GM12878 (cell line): ENCODE measurements at regions not wholly inside any gene's neighbourhood (a gene's known extent, or its start where the extent isn't known, plus 50 kb on each side); places are given as distances from the start of the nearest gene placed in this dataset.

Source experiments
- ATAC-seq: fragments of 200-7000 bp; cut with Tn5 transposase; 3 replicates; pipeline ENCODE4 v1.9.1; 2020; ENCODE audit warnings: mild to moderate bottlenecking, moderate library complexity
- BruUV-seq: library from RNA; stranded (reverse); fragments of 400-500 nt; replicated peaks from 2 replicates; lab custom pipeline; 2021; lab: Mats Ljungman, UMichigan
- CTCF ChIA-PET: fragments of 300-600 bp; sonication (Branson Sonifier 250); formaldehyde crosslinking; extraction: SDS; loops from one replicate; lab custom pipeline; 2021; ENCODE audit warnings: inconsistent platforms; lab: Yijun Ruan, JAX
- POLR2A ChIA-PET: fragments of 350-600 bp; formaldehyde crosslinking; extraction: SDS; loops from one replicate; lab custom pipeline; 2021; ENCODE audit warnings: inconsistent platforms; lab: Charles Lee
- RAD21 ChIA-PET: fragments of 300-600 bp; sonication (Branson Sonifier 250); formaldehyde crosslinking; loops from one replicate; lab custom pipeline; 2023; ENCODE audit warnings: antibody characterized with exemption; ENCODE audit not compliant: unreplicated experiment; lab: Charles Lee
- SMC1A ChIA-PET: fragments of 300-600 bp; sonication (Branson Sonifier 250); formaldehyde crosslinking; loops from one replicate; lab custom pipeline; 2023; ENCODE audit not compliant: unreplicated experiment, uncharacterized antibody; lab: Charles Lee
- DNase-seq: peaks from one replicate; pipeline ENCODE4 v3.0.0-alpha.2; 2011; ENCODE audit warnings: low read depth, low spot score
- FAIRE-seq: peaks from 3 replicates; lab custom pipeline; 2011; peaks lifted over from hg19 to GRCh38; lab: Jason Lieb, UNC
- H2AFZ ChIP-seq: 2 replicates; pipeline ENCODE4 v1.6.0; 2011; ENCODE audit warnings: low read depth, low read length, control low read depth; ENCODE audit not compliant: control insufficient read depth
- H3K27ac ChIP-seq: 2 replicates; pipeline ENCODE4 v1.5.1; 2011; ENCODE audit warnings: control low read depth; ENCODE audit not compliant: control insufficient read depth, insufficient read depth
- H3K27me3 ChIP-seq, 2 experiments: replicated peaks in 1 of 2; 2 replicates each; pipeline versions ENCODE4 v1.6.0 to v1.6.1; 2011; ENCODE audit warnings: low read length in 1 of 2; ENCODE audit not compliant: control insufficient read depth in 2 of 2, insufficient read depth in 2 of 2
- H3K36me3 ChIP-seq, 2 experiments: 2 replicates each; pipeline ENCODE4 v1.5.1; 2011; ENCODE audit warnings: low read length in 1 of 2; ENCODE audit not compliant: control insufficient read depth in 2 of 2, insufficient read depth in 2 of 2
- H3K4me1 ChIP-seq: 2 replicates; pipeline ENCODE4 v1.6.1; 2011; ENCODE audit warnings: mild to moderate bottlenecking, low read length, moderate library complexity, mixed read lengths; ENCODE audit not compliant: control insufficient read depth, insufficient read depth
- H3K4me2 ChIP-seq: 2 replicates; pipeline ENCODE4 v1.6.0; 2011; ENCODE audit warnings: control low read depth; ENCODE audit not compliant: control insufficient read depth, insufficient read depth
- H3K4me3 ChIP-seq: fragments of 200-600 bp; sonication (generic); 2 replicates; pipeline ENCODE4 v1.5.1; 2016
- H3K79me2 ChIP-seq: 2 replicates; pipeline ENCODE4 v1.6.0; 2011; ENCODE audit warnings: low read length; ENCODE audit not compliant: control insufficient read depth, insufficient read depth
- H3K9ac ChIP-seq: 2 replicates; pipeline ENCODE4 v1.8.0; 2011; ENCODE audit warnings: low read length, control low read depth, mixed read lengths; ENCODE audit not compliant: control insufficient read depth, insufficient read depth
- H3K9me3 ChIP-seq: replicated peaks from 3 replicates; pipeline ENCODE4 v1.5.1; 2011; ENCODE audit warnings: mild to moderate bottlenecking, low read length; ENCODE audit not compliant: control insufficient read depth, insufficient read depth
- H4K20me1 ChIP-seq: 2 replicates; pipeline ENCODE4 v1.6.0; 2011; ENCODE audit not compliant: control insufficient read depth, insufficient read depth
- LARP7 ChIP-seq: fragments of 450-650 bp; IDR thresholded peaks from 2 replicates; pipeline ENCODE4 v1.6.1; 2017; ENCODE audit warnings: mild to moderate bottlenecking
- NFIC ChIP-seq: IDR thresholded peaks from 2 replicates; pipeline ENCODE4 v1.6.1; 2012; ENCODE audit warnings: low read depth, mild to moderate bottlenecking, inconsistent platforms, low read length, moderate library complexity
- POLR2AphosphoS5 ChIP-seq: IDR thresholded peaks from 2 replicates; pipeline ENCODE4 v1.6.1; 2011; ENCODE audit warnings: mild to moderate bottlenecking, low read length, inconsistent platforms
- RCOR1 ChIP-seq: conservative IDR thresholded peaks from 2 replicates; pipeline ENCODE4 v1.6.1; 2012; ENCODE audit warnings: low read depth, low read length, improper control_type of control experiment
- TBL1XR1 ChIP-seq: IDR thresholded peaks from 2 replicates; pipeline ENCODE4 v1.6.1; 2012; ENCODE audit warnings: low read depth, low read length, improper control_type of control experiment
- YY1 ChIP-seq: IDR thresholded peaks from 2 replicates; pipeline ENCODE4 v1.6.1; 2011; ENCODE audit warnings: low read depth, mild to moderate bottlenecking, low read length
- ZSCAN29 ChIP-seq: fragments of 450-650 bp; IDR thresholded peaks from 2 replicates; pipeline ENCODE4 v1.6.1; 2017; ENCODE audit warnings: mild to moderate bottlenecking, moderate library complexity
- WGBS: methylation state at CpG from one replicate; pipeline ENCODE4 v1.1.6; 2016; ENCODE audit warnings: low lambda C conversion rate; ENCODE audit not compliant: insufficient replicate concordance, insufficient coverage; ENCODE audit errors: missing lambda C conversion rate; 5-methylcytosine and 5-hydroxymethylcytosine counted together
- in situ Hi-C: fragments of 300-500 bp; cut with MboI; formaldehyde crosslinking; loops from 9 replicates; pipeline ENCODE4 v1.14.3; 2018; ENCODE audit warnings: mixed read lengths
- intact Hi-C: fragments of 100-400 bp; cut with micrococcal nuclease; formaldehyde crosslinking; loops from one replicate; pipeline ENCODE4 v1.14.2; 2022; ENCODE audit not compliant: unreplicated experiment
- TF ChIP-seq, protein P1 (sequence below): fragments of 450-650 bp; IDR thresholded peaks from 2 replicates; pipeline ENCODE4 v1.6.1; 2016; ENCODE audit warnings: mild to moderate bottlenecking
- TF ChIP-seq, protein P2 (sequence below): IDR thresholded peaks from 2 replicates; pipeline ENCODE4 v1.6.1; 2012; ENCODE audit warnings: improper control_type of control experiment, low read depth, low read length; ENCODE audit not compliant: insufficient replicate concordance

DNA sequence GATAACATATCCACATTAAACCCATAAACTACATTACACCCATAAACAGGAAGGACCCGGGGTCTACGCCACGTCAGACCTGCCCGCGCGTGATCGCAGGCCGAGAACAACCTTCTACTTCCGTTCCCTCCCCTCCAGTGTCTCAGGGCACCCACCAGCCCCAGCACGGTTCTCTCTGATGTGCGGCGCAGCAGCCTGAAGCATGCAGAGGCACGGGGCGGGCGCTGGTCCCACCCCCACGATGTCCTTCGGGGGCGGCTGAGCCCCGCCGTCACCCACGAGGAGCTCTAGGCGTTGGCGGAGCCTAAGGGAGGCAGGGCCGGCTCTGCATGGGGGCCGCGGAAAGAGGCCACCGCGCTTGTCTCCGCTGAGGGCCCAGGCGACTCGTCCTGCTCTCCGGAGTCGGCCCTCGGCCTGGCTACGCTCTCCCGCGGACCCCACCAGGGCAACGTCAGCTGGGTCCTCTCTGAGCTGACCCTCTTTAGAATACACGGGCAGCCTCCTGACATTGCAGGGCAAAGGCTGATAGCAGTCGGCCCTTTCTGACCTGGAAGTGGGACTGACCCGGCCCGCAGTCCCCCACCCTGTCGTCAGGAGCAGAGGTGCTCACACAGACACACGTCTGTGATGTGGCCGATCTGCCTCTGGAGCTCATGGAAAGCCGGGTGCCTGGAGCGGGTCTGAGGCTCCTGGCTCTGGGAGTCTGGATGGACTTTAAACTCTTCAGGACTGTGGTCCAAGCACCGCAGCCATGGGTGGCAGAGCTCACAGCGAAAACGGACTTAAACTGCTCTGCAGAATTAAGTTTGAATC lies 65.6 kb upstream of the ADGRA1 start:
- SMC1A ChIA-PET: no interaction called here
- BruUV-seq: no TSS peak
- Histone ChIP-seq H3K79me2 (no peaks in the 10 kb centered on the region), H3K4me1 (no peaks in the 10 kb centered on the region), H3K4me3 (no peak overlapping the region), H4K20me1 (no peaks in the 10 kb centered on the region), H2AFZ (no peak overlapping the region), H3K4me2 (no peak overlapping the region), H3K36me3 (no peaks in the 10 kb centered on the region), H3K27me3 (no peaks in the 10 kb centered on the region), H3K9me3 (no peaks in the 10 kb centered on the region; the same call in 2 of the 3 replicates), H3K9ac (no peak overlapping the region), H3K27ac (no peak overlapping the region)
- TF ChIP-seq NFIC: no peak
- TF ChIP-seq TBL1XR1: no peak
- DNase-seq (no peak), FAIRE-seq (no peak), ATAC-seq (no peak)
- POLR2A ChIA-PET: no interaction called here
- WGBS: 58% methylated on average over 37 of the region's 50 CpGs
- CTCF ChIA-PET: no interaction called here
- in situ Hi-C loops: no loop called here
- intact Hi-C loops: no loop called here
- RAD21 ChIA-PET: no interaction called here

DNA sequence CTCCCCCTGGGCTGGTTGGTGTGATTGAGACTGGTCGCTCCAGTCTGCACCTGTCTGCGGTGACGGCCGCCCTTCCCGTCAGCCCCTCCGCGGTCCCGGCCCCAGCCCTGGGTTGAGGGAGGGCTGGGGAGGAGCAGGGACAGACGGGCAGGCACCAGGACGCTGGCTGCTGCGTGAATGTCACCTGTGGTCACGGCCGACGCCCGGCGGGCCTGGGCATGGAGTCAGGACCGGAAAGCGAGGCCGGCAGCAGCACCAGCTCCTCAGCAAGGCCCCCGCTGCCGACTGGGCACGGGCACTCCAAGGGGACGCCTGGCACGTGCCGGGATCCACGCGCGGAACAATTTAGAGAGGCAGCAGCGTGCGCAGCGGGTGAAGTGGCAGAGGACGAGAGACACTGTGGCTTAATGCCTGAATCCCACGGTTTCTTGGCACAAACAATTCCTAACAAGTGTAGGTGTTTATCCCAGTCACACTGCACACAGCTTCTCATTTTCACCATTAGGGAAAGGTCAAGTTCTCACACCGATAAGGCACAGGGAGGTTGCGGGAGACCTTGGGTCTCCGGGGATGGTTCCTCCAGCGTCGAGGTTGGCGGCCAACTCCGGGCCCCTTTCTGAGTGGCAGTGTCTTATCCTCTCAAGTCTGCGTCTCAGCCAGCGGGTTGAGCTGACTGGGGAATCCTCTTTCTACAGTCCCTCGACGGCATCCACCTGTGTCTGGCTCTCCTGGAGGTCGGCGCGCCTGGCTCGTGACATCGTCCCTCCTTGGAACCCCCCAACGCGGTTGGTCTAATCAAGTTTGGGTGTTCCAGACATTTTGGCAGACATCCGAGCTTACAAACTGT lies 66.4 kb upstream of the ADGRA1 start:
- no peak overlapping the region for H3K9ac ChIP-seq
- ChIA-PET POLR2A (no interaction called here), SMC1A (no interaction called here), CTCF (no interaction called here), RAD21 (no interaction called here)
- no peak overlapping the region for H3K27ac ChIP-seq
- WGBS: 66% methylated on average over 48 of the region's 52 CpGs
- in situ Hi-C loops: no loop called here
- H2AFZ ChIP-seq: no peak overlapping the region
- no peak overlapping the region for H3K4me3 ChIP-seq
- FAIRE-seq (no peak), DNase-seq (no peak), ATAC-seq (no peak)
- no peaks in the 10 kb centered on the region for H3K4me1 ChIP-seq
- no peak overlapping the region for H3K4me2 ChIP-seq
- no peaks in the 10 kb centered on the region for H3K27me3 ChIP-seq
- no peaks in the 10 kb centered on the region for H3K79me2 ChIP-seq
- no peaks in the 10 kb centered on the region for H3K36me3 ChIP-seq
- H4K20me1 ChIP-seq: no peaks in the 10 kb centered on the region
- H3K9me3 ChIP-seq: no peaks in the 10 kb centered on the region; the same call in 2 of the 3 replicates
- intact Hi-C loops: no loop called here
- no TSS peak for BruUV-seq
- TF ChIP-seq POLR2AphosphoS5 (no peak), ZSCAN29 (no peak), LARP7 (no peak), YY1 (no peak), RCOR1 (no peak)
- TF ChIP-seq, protein P1, sequence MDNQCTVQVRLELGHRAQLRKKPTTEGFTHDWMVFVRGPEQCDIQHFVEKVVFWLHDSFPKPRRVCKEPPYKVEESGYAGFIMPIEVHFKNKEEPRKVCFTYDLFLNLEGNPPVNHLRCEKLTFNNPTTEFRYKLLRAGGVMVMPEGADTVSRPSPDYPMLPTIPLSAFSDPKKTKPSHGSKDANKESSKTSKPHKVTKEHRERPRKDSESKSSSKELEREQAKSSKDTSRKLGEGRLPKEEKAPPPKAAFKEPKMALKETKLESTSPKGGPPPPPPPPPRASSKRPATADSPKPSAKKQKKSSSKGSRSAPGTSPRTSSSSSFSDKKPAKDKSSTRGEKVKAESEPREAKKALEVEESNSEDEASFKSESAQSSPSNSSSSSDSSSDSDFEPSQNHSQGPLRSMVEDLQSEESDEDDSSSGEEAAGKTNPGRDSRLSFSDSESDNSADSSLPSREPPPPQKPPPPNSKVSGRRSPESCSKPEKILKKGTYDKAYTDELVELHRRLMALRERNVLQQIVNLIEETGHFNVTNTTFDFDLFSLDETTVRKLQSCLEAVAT: no peak
- TF ChIP-seq, protein P2, sequence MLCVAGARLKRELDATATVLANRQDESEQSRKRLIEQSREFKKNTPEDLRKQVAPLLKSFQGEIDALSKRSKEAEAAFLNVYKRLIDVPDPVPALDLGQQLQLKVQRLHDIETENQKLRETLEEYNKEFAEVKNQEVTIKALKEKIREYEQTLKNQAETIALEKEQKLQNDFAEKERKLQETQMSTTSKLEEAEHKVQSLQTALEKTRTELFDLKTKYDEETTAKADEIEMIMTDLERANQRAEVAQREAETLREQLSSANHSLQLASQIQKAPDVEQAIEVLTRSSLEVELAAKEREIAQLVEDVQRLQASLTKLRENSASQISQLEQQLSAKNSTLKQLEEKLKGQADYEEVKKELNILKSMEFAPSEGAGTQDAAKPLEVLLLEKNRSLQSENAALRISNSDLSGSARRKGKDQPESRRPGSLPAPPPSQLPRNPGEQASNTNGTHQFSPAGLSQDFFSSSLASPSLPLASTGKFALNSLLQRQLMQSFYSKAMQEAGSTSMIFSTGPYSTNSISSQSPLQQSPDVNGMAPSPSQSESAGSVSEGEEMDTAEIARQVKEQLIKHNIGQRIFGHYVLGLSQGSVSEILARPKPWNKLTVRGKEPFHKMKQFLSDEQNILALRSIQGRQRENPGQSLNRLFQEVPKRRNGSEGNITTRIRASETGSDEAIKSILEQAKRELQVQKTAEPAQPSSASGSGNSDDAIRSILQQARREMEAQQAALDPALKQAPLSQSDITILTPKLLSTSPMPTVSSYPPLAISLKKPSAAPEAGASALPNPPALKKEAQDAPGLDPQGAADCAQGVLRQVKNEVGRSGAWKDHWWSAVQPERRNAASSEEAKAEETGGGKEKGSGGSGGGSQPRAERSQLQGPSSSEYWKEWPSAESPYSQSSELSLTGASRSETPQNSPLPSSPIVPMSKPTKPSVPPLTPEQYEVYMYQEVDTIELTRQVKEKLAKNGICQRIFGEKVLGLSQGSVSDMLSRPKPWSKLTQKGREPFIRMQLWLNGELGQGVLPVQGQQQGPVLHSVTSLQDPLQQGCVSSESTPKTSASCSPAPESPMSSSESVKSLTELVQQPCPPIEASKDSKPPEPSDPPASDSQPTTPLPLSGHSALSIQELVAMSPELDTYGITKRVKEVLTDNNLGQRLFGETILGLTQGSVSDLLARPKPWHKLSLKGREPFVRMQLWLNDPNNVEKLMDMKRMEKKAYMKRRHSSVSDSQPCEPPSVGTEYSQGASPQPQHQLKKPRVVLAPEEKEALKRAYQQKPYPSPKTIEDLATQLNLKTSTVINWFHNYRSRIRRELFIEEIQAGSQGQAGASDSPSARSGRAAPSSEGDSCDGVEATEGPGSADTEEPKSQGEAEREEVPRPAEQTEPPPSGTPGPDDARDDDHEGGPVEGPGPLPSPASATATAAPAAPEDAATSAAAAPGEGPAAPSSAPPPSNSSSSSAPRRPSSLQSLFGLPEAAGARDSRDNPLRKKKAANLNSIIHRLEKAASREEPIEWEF: no peak
